Transverse colon (tissue), 4 donors: ENCODE measurements at regions not wholly inside any gene's neighbourhood (a gene's known extent, or its start where the extent isn't known, plus 50 kb on each side); places are given as distances from the start of the nearest gene placed in this dataset.

ENCODE experiments used
- EP300 ChIP-seq: sonication (generic); formaldehyde crosslinking; IDR thresholded peaks from one replicate; pipeline ENCODE4 v1.6.1; 2017; ENCODE audit warnings: antibody characterized with exemption, low read depth
- POLR2A ChIP-seq: fragments of 450-650 bp; IDR thresholded peaks from one replicate; pipeline ENCODE4 v1.6.1; 2016; ENCODE audit warnings: antibody characterized with exemption, mild to moderate bottlenecking, moderate library complexity
- POLR2AphosphoS5 ChIP-seq, 3 donors: sonication (generic); formaldehyde crosslinking; IDR thresholded peaks; one replicate each; pipeline ENCODE4 v1.6.1; 2016; ENCODE audit warnings: antibody characterized with exemption in 3 of 3
- TF ChIP-seq, protein P1 (sequence below), 5 experiments: fragments of 200-600 bp in 3 of 5; fragments of 450-650 bp in 2 of 5; sonication (generic) in 3 of 5; IDR thresholded peaks; 1 replicate in 2 of 5; 2 replicates in 3 of 5; pipeline ENCODE4 v1.5.1; 2016 to 2017; ENCODE audit warnings: antibody characterized with exemption in 5 of 5, inconsistent platforms in 3 of 5, mild to moderate bottlenecking in 2 of 5, moderate library complexity in 1 of 5

DNA sequence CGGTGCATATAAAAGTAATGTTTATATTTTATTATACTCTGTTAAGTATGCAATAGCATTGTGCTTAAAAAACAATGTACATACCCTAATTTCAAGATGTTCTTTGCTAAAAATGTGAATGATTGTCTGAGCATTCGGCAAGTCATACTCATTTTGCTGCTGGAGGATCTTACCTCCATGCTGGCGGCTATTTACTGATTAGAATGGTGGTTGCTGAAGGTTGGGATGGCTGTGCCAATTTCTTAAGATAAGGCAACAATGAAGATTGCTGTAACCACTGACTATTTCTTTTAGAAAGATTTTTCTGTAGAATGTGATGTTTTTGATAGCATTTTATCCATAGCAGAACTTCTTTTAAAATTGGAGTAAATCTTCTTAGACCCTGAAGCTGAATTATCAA lies 932.7 kb downstream of the ZPLD1 start:
- TF ChIP-seq, protein P1, sequence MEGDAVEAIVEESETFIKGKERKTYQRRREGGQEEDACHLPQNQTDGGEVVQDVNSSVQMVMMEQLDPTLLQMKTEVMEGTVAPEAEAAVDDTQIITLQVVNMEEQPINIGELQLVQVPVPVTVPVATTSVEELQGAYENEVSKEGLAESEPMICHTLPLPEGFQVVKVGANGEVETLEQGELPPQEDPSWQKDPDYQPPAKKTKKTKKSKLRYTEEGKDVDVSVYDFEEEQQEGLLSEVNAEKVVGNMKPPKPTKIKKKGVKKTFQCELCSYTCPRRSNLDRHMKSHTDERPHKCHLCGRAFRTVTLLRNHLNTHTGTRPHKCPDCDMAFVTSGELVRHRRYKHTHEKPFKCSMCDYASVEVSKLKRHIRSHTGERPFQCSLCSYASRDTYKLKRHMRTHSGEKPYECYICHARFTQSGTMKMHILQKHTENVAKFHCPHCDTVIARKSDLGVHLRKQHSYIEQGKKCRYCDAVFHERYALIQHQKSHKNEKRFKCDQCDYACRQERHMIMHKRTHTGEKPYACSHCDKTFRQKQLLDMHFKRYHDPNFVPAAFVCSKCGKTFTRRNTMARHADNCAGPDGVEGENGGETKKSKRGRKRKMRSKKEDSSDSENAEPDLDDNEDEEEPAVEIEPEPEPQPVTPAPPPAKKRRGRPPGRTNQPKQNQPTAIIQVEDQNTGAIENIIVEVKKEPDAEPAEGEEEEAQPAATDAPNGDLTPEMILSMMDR (IDR thresholded peaks at IDR 0.05): no peak
- no peak for TF ChIP-seq POLR2A
- no peak for TF ChIP-seq POLR2AphosphoS5 (IDR thresholded peaks at IDR 0.05)
- no peak for TF ChIP-seq EP300
